A549 (cell line): ENCODE measurements at regions not wholly inside any gene's neighbourhood (a gene's known extent, or its start where the extent isn't known, plus 50 kb on each side); places are given as distances from the start of the nearest gene placed in this dataset.

Experiments used
- BCL3 ChIP-seq: fragments of >200 bp; sonication (Bioruptor Twin); formaldehyde crosslinking; IDR thresholded peaks from 3 replicates; pipeline ENCODE4 v1.6.1; 2016
- CHD2 ChIP-seq: fragments of 150-350 bp; IDR thresholded peaks from 2 replicates; pipeline ENCODE4 v1.6.1; 2014; ENCODE audit warnings: low read length; ENCODE audit not compliant: partially characterized antibody
- CTCF ChIP-seq: fragments of >200 bp; sonication (Bioruptor Twin); formaldehyde crosslinking; IDR thresholded peaks from 3 replicates; pipeline ENCODE4 v1.5.1; 2016
- ELK1 ChIP-seq: fragments of 150-350 bp; IDR thresholded peaks from 2 replicates; pipeline ENCODE4 v1.6.1; 2014; ENCODE audit warnings: low read depth, mild to moderate bottlenecking, low read length
- EP300 ChIP-seq, 2 experiments: fragments of >200 bp; sonication (Bioruptor Twin); formaldehyde crosslinking; IDR thresholded peaks; 2 replicates in 1 of 2; 3 replicates in 1 of 2; pipeline ENCODE4 v1.6.1; 2016 to 2017
- HDAC2 ChIP-seq: fragments of 200-600 bp; sonication (generic); IDR thresholded peaks from 2 replicates; pipeline ENCODE4 v1.6.1; 2016
- HMGXB4 ChIP-seq: fragments of 250-450 bp; sonication (Bioruptor Pico); IDR thresholded peaks from 2 replicates; pipeline ENCODE4 v1.5.0; 2021; ENCODE audit warnings: mild to moderate bottlenecking, moderate library complexity, borderline replicate concordance
- JUN ChIP-seq, 2 experiments: fragments of >200 bp; sonication (Bioruptor Twin); formaldehyde crosslinking; IDR thresholded peaks; 2 replicates in 1 of 2; 3 replicates in 1 of 2; pipeline ENCODE4 v1.6.1; 2016 to 2017
- KDM5A ChIP-seq: fragments of 200-600 bp; sonication (generic); IDR thresholded peaks from 2 replicates; pipeline ENCODE4 v1.6.1; 2016; ENCODE audit warnings: antibody characterized with exemption, mild to moderate bottlenecking
- NR3C1 ChIP-seq: fragments of >200 bp; sonication (Bioruptor Twin); formaldehyde crosslinking; IDR thresholded peaks from 3 replicates; pipeline ENCODE4 v1.6.1; 2017
- POLR2AphosphoS2 ChIP-seq: conservative IDR thresholded peaks from 2 replicates; pipeline ENCODE4 v1.6.1; 2012; ENCODE audit warnings: low read length, improper control_type of control experiment, inconsistent platforms

- TF ChIP-seq HMGXB4 (no peak), ELK1 (no peak), CTCF (no peak), EP300 (IDR thresholded peaks at IDR 0.05) (no peak), HDAC2 (no peak), POLR2AphosphoS2 (no peak), BCL3 (no peak), KDM5A (no peak), JUN (IDR thresholded peaks at IDR 0.05) (no peak), NR3C1 (no peak), CHD2 (no peak)
These were observed 100.8 kb upstream of the TPM1 start for GRCh38 chr15:62941699-62942098.
